ENCODE measurements at regions not wholly inside any gene's neighbourhood (a gene's known extent, or its start where the extent isn't known, plus 50 kb on each side); places are given as distances from the start of the nearest gene placed in this dataset.

- Histone ChIP-seq H3K4me1 (ENCODE audit: low read depth, poor library complexity, severe bottlenecking) (no peaks in the 10 kb centered on the region), H3K27me3 (ENCODE audit: insufficient read depth, low read depth) (no peaks in the 10 kb centered on the region), H3K27ac (no peak overlapping the region), H2AFZ (ENCODE audit: low read depth) (no peak overlapping the region), H3K9ac (no peak overlapping the region), H3K36me3 (ENCODE audit: insufficient read depth) (no peaks in the 10 kb centered on the region), H4K20me1 (ENCODE audit: insufficient read depth) (no peaks in the 10 kb centered on the region), H3K4me2 (no peak overlapping the region), H3K79me2 (ENCODE audit: insufficient read depth, low read depth) (no peaks in the 10 kb centered on the region), H3K4me3 (IDR thresholded peaks at IDR 0.05; ENCODE audit: insufficient read depth, low read depth, low read length) (no peak overlapping the region)
- TF ChIP-seq CTCF (conservative IDR thresholded peaks at IDR 0.05; ENCODE audit: low read depth, low read length), result no peak
Observed at GRCh38 chr9:14467675-14468374, 153.9 kb upstream of the NFIB start.

GRCh38 chr9:14466828-14467227 lies 152.9 kb upstream of the NFIB start:
- Histone ChIP-seq H3K27ac (no peak overlapping the region), H4K20me1 (ENCODE audit: insufficient read depth) (no peaks in the 10 kb centered on the region)
- no peak for TF ChIP-seq CTCF (conservative IDR thresholded peaks at IDR 0.05; ENCODE audit: low read depth, low read length)

GRCh38 chr9:14466429-14466818 lies 152.5 kb upstream of the NFIB start:
- H3K27ac ChIP-seq, result no peak overlapping the region
- H3K4me2 ChIP-seq, result no peak overlapping the region

More at GRCh38 chr9:14466828-14467227, 152.9 kb upstream of the NFIB start:
- Histone ChIP-seq H3K27me3 (ENCODE audit: insufficient read depth, low read depth) (no peaks in the 10 kb centered on the region), H3K4me3 (IDR thresholded peaks at IDR 0.05; ENCODE audit: insufficient read depth, low read depth, low read length) (no peak overlapping the region), H3K4me1 (ENCODE audit: low read depth, poor library complexity, severe bottlenecking) (no peaks in the 10 kb centered on the region), H3K79me2 (ENCODE audit: insufficient read depth, low read depth) (no peaks in the 10 kb centered on the region), H3K36me3 (ENCODE audit: insufficient read depth) (no peaks in the 10 kb centered on the region), H3K9ac (no peak overlapping the region), H2AFZ (ENCODE audit: low read depth) (no peak overlapping the region), H3K4me2 (no peak overlapping the region)

GRCh38 chr9:14462950-14463349 lies 149.0 kb upstream of the NFIB start:
- Histone ChIP-seq H3K9ac (no peak overlapping the region), H3K4me1 (ENCODE audit: low read depth, poor library complexity, severe bottlenecking) (no peaks in the 10 kb centered on the region), H3K79me2 (ENCODE audit: insufficient read depth, low read depth) (no peaks in the 10 kb centered on the region)

More at GRCh38 chr9:14466429-14466818, 152.5 kb upstream of the NFIB start:
- Histone ChIP-seq H3K4me1 (ENCODE audit: low read depth, poor library complexity, severe bottlenecking) (no peaks in the 10 kb centered on the region), H4K20me1 (ENCODE audit: insufficient read depth) (no peaks in the 10 kb centered on the region), H3K9ac (no peak overlapping the region), H3K27me3 (ENCODE audit: insufficient read depth, low read depth) (no peaks in the 10 kb centered on the region), H2AFZ (ENCODE audit: low read depth) (no peak overlapping the region), H3K79me2 (ENCODE audit: insufficient read depth, low read depth) (no peaks in the 10 kb centered on the region), H3K4me3 (IDR thresholded peaks at IDR 0.05; ENCODE audit: insufficient read depth, low read depth, low read length) (no peak overlapping the region), H3K36me3 (ENCODE audit: insufficient read depth) (no peaks in the 10 kb centered on the region)
- no peak for TF ChIP-seq CTCF (conservative IDR thresholded peaks at IDR 0.05; ENCODE audit: low read depth, low read length)

More at GRCh38 chr9:14462950-14463349, 149.0 kb upstream of the NFIB start:
- no peak overlapping the region for H3K4me2 ChIP-seq
- H4K20me1 ChIP-seq (ENCODE audit: insufficient read depth), result no peaks in the 10 kb centered on the region
- H3K36me3 ChIP-seq (ENCODE audit: insufficient read depth), result no peaks in the 10 kb centered on the region
- no peaks in the 10 kb centered on the region for H3K27me3 ChIP-seq (ENCODE audit: insufficient read depth, low read depth)
- TF ChIP-seq CTCF (conservative IDR thresholded peaks at IDR 0.05; ENCODE audit: low read depth, low read length), result no peak
- no peak overlapping the region for H3K27ac ChIP-seq
- H3K4me3 ChIP-seq (IDR thresholded peaks at IDR 0.05; ENCODE audit: insufficient read depth, low read depth, low read length), result no peak overlapping the region
- no peak overlapping the region for H2AFZ ChIP-seq (ENCODE audit: low read depth)
